BE2C (cell line): ENCODE measurements at regions not wholly inside any gene's neighbourhood (a gene's known extent, or its start where the extent isn't known, plus 50 kb on each side); places are given as distances from the start of the nearest gene placed in this dataset.

Source experiments
- DNase-seq: peaks from one replicate; pipeline ENCODE4 v3.0.0-alpha.2; 2020
- H3K27me3 ChIP-seq: fragments of 250-450 bp; sonication (Bioruptor Pico); 2 replicates; pipeline ENCODE4 v1.5.1; 2020; ENCODE audit warnings: mild to moderate bottlenecking
- H3K36me3 ChIP-seq: fragments of 250-450 bp; sonication (Bioruptor Pico); 2 replicates; pipeline ENCODE4 v1.5.1; 2020; ENCODE audit warnings: mild to moderate bottlenecking
- H3K4me1 ChIP-seq: fragments of 250-450 bp; sonication (Bioruptor Pico); 2 replicates; pipeline ENCODE4 v1.5.1; 2020
- H3K4me3 ChIP-seq: 2 replicates; pipeline ENCODE4 v1.5.1; 2011; ENCODE audit warnings: low read depth, low read length
- H3K9me3 ChIP-seq: fragments of 250-450 bp; sonication (Bioruptor Pico); 2 replicates; pipeline ENCODE4 v1.5.1; 2020
- TF ChIP-seq, protein P1 (sequence below): IDR thresholded peaks from 2 replicates; pipeline ENCODE4 v1.5.1; 2012; ENCODE audit warnings: mild to moderate bottlenecking, low read depth, low read length

DNA sequence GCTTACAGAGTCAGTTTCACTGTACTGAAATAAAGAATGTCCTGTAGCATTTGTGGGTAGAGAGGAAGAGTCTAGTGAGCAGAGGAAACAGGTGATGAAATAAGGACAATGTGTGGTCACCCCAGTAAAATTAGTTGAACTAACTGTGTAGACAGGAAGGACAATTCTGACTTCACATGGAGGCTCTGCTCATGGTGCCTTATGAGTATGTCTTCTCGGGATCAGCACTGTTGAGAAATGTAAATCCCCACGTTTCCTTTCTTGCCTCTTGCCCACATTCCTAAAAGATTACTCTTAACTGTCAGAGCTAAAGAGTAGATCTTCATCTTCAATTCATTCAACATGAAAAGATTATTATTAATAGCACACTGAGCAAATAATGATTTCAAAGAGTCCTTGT, 113.2 kb upstream of the FLRT2 start:
- TF ChIP-seq, protein P1, sequence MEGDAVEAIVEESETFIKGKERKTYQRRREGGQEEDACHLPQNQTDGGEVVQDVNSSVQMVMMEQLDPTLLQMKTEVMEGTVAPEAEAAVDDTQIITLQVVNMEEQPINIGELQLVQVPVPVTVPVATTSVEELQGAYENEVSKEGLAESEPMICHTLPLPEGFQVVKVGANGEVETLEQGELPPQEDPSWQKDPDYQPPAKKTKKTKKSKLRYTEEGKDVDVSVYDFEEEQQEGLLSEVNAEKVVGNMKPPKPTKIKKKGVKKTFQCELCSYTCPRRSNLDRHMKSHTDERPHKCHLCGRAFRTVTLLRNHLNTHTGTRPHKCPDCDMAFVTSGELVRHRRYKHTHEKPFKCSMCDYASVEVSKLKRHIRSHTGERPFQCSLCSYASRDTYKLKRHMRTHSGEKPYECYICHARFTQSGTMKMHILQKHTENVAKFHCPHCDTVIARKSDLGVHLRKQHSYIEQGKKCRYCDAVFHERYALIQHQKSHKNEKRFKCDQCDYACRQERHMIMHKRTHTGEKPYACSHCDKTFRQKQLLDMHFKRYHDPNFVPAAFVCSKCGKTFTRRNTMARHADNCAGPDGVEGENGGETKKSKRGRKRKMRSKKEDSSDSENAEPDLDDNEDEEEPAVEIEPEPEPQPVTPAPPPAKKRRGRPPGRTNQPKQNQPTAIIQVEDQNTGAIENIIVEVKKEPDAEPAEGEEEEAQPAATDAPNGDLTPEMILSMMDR: no peak
- no peak for DNase-seq
- H3K4me1 ChIP-seq: no peaks in the 10 kb centered on the region
- no peak overlapping the region for H3K4me3 ChIP-seq
- H3K27me3 ChIP-seq: no peaks in the 10 kb centered on the region
- no peaks in the 10 kb centered on the region for H3K36me3 ChIP-seq
- H3K9me3 ChIP-seq: no peaks in the 10 kb centered on the region

DNA sequence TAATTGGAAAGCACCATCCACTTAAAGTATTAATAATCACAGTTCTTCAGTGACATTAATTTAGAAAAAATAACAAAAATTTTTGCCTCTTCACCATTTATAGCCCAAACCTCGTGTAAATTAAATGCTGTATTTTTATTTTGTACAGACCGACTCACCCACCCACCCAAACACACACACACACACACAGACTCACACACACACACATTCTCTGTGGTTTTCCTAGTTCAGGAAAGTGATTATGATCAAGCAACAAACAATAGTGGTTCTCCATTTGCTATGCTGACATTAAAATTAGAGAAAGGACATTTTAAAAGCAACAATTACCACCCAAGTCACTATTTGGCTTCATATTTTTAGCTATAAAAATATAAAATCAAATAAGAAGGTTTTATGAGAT, 112.5 kb upstream of the FLRT2 start:
- no peaks in the 10 kb centered on the region for H3K36me3 ChIP-seq
- TF ChIP-seq, protein P1: no peak
- H3K9me3 ChIP-seq: no peaks in the 10 kb centered on the region
- H3K4me3 ChIP-seq: no peak overlapping the region
- no peaks in the 10 kb centered on the region for H3K27me3 ChIP-seq
- DNase-seq: no peak
- no peaks in the 10 kb centered on the region for H3K4me1 ChIP-seq

DNA sequence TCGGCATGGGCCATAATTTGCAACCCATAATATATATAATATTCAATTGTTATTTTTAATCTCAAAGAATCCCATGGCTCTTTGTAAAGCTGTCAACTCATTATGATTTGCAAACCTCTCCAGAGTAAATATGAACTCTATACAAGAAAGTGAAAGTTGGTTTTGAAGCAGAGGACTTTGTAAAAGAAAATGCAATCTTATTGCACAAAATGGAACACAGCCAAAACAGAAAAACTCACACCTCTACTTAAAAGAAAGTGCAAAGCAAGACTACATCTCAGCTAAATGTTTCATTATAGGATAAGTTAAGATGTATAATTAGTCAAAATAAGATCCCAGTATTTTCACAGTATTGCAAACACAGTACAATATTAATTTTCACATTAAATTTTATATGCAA, 111.2 kb upstream of the FLRT2 start:
- TF ChIP-seq, protein P1: no peak
- H3K9me3 ChIP-seq: no peaks in the 10 kb centered on the region
- no peaks in the 10 kb centered on the region for H3K27me3 ChIP-seq
- no peaks in the 10 kb centered on the region for H3K36me3 ChIP-seq
- no peak for DNase-seq
- no peaks in the 10 kb centered on the region for H3K4me1 ChIP-seq
- no peak overlapping the region for H3K4me3 ChIP-seq

DNA sequence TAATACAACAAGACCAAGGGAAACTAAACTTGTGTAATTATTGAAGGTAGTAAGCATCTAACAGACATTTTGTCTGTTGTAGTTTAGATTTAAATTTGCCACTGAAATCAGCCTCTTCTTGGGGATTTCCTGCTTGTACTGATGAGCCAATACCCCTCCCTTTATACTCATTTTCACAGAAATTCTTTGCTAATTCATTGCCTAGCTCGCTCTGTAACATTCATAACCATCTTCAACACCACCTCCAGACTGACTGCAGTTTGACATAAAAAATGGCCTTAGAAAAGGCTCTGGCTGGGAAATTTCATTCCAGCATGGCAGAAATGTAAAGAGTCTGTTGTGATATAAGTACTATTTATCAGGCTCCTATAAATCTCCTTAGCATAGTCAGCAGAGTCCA, 109.7 kb upstream of the FLRT2 start:
- no peaks in the 10 kb centered on the region for H3K27me3 ChIP-seq
- TF ChIP-seq, protein P1: no peak
- H3K36me3 ChIP-seq: no peaks in the 10 kb centered on the region
- DNase-seq: no peak
- no peaks in the 10 kb centered on the region; the same call in 1 of the 2 replicates for H3K9me3 ChIP-seq
- no peak overlapping the region for H3K4me3 ChIP-seq
- no peaks in the 10 kb centered on the region for H3K4me1 ChIP-seq

DNA sequence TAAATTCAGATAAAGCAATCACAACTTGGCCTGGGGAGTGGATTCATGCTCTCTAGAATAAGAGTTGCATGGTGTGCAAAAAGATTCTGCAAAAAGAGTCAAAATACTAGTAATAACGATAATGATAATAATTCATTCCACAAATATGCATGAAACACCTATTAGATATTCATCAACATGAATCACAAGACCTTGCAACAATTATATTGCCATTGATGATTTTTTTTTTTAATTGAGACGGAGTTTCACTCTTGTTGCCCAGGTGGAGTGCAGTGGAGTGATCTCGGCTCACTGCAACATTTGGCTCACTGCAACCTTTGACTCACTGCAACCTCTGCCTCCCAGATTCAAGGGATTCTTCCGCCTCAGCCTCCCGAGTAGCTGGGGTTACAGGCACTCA, 109.2 kb upstream of the FLRT2 start:
- Histone ChIP-seq H3K36me3 (no peaks in the 10 kb centered on the region), H3K27me3 (no peaks in the 10 kb centered on the region), H3K4me1 (no peaks in the 10 kb centered on the region), H3K4me3 (no peak overlapping the region), H3K9me3 (no peaks in the 10 kb centered on the region; the same call in 1 of the 2 replicates)
- TF ChIP-seq, protein P1: no peak
- DNase-seq: no peak

DNA sequence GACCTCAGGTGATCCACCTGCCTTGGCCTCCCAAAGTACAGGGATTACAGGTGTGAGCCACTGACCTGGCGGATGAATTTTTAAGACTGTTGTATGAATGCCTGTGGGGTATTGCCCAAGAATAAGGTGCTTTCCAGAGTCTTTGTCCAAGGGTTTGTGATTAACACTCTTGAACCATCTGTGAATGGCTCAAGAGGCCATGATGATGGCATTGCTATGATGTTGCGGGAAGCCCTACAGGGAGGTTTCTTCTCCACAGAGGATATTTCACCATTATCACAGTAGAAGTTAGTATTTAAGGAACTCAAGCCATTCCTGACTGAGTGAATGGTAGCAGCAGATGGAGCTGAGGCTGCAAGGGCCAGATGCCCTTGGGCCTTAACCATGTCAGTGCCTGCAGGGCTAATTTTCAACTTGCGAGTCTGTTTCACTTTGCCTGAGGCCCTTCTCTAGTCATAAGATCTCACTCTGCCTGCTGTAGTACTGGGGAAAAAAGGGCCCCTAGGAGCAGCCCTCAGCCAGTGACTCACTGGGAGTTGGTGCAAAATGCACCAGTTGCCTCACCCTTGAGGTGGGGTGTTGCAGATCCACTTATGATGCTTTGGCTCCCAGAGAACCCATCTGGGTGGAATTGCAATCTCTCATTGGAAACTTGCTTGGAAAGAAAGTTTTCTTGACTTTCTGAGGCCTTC, 108.6 kb upstream of the FLRT2 start:
- H3K27me3 ChIP-seq: no peaks in the 10 kb centered on the region
- H3K9me3 ChIP-seq: no peaks in the 10 kb centered on the region; the same call in 1 of the 2 replicates
- H3K4me3 ChIP-seq: no peak overlapping the region
- H3K4me1 ChIP-seq: no peaks in the 10 kb centered on the region
- TF ChIP-seq, protein P1: no peak
- DNase-seq: no peak
- H3K36me3 ChIP-seq: no peaks in the 10 kb centered on the region
